GM20000 (cell line): ENCODE measurements at regions not wholly inside any gene's neighbourhood (a gene's known extent, or its start where the extent isn't known, plus 50 kb on each side); places are given as distances from the start of the nearest gene placed in this dataset.

ENCODE experiments used
- DNase-seq: peaks from one replicate; pipeline ENCODE4 v3.0.0; 2012; ENCODE audit warnings: low spot score
- CTCF ChIP-seq: IDR thresholded peaks from 2 replicates; pipeline ENCODE4 v1.5.1; 2012; ENCODE audit warnings: mild to moderate bottlenecking, control low read depth; ENCODE audit errors: extremely low read depth, missing control alignments

DNA sequence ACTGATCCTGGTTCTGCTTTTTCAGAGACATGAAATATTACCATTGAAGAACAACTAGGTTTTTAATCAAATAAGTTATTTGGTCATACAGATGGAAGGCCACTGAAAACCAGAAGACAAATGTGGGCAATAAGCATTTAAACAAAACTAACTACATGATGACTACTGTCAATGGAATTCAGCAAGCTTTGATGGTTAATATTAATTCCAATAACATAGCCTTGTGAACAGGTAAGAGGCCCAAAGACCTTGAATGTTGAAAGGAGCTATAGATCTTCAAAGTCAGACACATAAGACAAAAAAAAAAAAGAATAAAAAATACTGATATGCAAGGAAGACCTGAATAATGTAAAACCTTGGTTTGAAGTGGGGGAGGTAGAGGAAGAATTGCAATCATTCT is 1955.6 kb upstream of the CELF4 start:
- no peak for DNase-seq
- TF ChIP-seq CTCF: no peak

DNA sequence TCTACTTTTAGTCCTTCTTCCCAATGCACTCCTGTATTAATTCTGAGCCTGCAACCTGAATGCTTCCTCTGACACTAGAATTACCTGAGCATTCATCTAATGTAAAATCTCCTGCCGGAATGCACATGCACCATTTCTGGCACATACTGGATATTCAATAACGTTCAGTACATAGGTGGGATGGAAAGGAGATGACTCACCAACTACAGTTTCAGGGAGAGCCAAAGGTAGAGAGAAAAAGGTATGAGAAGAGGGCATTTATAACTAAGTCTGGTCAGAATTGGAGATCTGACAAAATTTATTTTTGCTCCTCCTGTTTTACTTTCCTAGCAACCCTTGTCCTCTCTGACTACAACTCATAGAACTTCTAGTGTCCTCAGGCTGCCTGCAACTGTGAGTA is 1954.1 kb upstream of the CELF4 start:
- no peak for TF ChIP-seq CTCF
- DNase-seq: no peak

DNA sequence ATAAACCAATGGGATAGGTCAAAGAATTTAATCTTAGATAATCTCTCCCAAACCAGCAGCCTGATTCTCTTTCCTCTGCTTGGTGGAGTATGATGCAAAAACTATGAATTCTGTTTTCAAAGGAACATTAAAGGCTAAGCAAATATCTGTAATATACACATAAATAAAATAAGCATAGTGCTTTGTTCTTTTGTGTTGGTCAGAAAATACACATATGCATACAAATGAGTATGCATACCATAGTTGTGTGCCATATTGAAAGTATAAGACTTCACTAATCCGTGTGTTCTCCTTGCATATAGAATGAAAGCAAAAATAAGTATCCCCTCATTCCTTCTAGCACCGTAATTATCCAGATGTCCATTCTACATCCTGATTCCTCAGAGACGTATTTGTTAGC is 1949.7 kb upstream of the CELF4 start:
- no peak for TF ChIP-seq CTCF

DNA sequence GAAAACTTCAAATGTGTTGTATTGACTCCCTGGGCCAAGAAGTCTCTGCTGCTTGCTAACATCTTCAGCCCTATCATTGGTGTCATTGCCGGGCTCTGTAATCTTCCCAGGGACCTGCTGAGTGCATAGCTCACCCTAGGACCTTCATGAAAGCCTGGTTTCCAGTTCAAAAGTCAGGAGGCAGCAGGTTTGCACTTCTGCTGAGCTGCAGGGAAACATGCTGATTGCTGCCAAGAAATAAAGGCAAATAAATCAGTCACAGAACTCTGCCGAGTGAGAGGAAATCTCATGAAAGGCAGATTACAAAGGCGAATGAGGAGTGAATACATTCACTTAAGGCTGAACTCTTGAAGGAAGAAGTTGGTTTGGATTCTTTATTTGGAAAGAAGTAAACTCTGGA is 1947.6 kb upstream of the CELF4 start:
- TF ChIP-seq CTCF: no peak
- DNase-seq: no peak

More for the DNA sequence above, 1949.7 kb upstream of the CELF4 start:
- no peak for DNase-seq

GRCh38 chr18:39506581-39507330 is 1941.2 kb upstream of the CELF4 start:
- DNase-seq: no peak
- TF ChIP-seq CTCF: no peak

- no peak for DNase-seq
- TF ChIP-seq CTCF: no peak
Measured at GRCh38 chr18:39500306-39500705, 1934.7 kb upstream of the CELF4 start.

DNA sequence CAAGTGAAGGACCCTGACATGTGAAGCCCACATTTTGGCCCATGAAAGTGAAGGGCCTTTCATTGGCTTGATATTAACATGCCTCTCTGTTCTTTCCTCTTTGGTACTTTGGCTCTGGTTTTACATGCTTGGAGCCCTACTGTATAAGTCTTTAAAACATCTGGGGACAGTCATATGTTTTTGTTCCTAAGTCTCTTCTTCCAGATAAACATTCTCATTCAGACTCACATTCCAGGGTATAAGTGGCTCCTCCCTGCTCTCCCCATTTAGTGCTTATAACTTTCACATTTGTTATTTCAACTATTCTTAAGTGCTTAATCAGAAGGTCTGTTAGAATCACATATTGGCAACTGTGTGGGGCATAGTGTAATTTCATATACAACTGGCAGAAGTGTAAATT is 1932.2 kb upstream of the CELF4 start:
- no peak for TF ChIP-seq CTCF
- no peak for DNase-seq
